ENCODE measurements at regions not wholly inside any gene's neighbourhood (a gene's known extent, or its start where the extent isn't known, plus 50 kb on each side); places are given as distances from the start of the nearest gene placed in this dataset.

DNA sequence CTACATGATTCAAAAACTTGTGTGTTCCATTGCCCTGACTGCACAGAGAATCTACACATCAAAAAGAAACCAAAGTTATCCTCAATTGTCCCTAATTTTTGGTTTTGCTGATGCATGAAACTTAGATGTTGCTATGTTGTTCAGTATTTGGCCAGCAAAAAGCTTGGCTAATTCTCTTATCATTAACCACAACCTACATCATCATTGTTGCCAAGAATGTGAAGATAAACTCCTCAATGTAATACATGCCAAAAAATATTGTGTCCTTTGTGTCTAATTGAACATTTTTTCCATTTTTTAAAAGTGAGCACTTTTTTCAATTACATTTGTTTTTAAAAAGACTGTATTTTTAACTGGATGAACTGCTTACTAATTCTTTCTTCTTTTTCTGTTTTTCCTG lies 268.0 kb upstream of the SEMA3D start:
- H3K4me1 ChIP-seq (ENCODE audit: control insufficient read depth in 1 of 2, insufficient read depth in 2 of 2, low read length in 2 of 2), result no peaks in the 10 kb centered on the region
- DNase-seq (ENCODE audit: low read depth, low spot score) (no peak), ATAC-seq (no peak)
- no peaks in the 10 kb centered on the region for H3K27me3 ChIP-seq (ENCODE audit: insufficient read depth, low read length)
- TF ChIP-seq, protein P1, sequence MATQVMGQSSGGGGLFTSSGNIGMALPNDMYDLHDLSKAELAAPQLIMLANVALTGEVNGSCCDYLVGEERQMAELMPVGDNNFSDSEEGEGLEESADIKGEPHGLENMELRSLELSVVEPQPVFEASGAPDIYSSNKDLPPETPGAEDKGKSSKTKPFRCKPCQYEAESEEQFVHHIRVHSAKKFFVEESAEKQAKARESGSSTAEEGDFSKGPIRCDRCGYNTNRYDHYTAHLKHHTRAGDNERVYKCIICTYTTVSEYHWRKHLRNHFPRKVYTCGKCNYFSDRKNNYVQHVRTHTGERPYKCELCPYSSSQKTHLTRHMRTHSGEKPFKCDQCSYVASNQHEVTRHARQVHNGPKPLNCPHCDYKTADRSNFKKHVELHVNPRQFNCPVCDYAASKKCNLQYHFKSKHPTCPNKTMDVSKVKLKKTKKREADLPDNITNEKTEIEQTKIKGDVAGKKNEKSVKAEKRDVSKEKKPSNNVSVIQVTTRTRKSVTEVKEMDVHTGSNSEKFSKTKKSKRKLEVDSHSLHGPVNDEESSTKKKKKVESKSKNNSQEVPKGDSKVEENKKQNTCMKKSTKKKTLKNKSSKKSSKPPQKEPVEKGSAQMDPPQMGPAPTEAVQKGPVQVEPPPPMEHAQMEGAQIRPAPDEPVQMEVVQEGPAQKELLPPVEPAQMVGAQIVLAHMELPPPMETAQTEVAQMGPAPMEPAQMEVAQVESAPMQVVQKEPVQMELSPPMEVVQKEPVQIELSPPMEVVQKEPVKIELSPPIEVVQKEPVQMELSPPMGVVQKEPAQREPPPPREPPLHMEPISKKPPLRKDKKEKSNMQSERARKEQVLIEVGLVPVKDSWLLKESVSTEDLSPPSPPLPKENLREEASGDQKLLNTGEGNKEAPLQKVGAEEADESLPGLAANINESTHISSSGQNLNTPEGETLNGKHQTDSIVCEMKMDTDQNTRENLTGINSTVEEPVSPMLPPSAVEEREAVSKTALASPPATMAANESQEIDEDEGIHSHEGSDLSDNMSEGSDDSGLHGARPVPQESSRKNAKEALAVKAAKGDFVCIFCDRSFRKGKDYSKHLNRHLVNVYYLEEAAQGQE (IDR thresholded peaks at IDR 0.05; ENCODE audit: low read depth), result no peak
- TF ChIP-seq TCF7L2 (IDR thresholded peaks at IDR 0.05; ENCODE audit: borderline replicate concordance, extremely low read depth, insufficient read depth, insufficient read length), result no peak
- TF ChIP-seq ZBTB33 (IDR thresholded peaks at IDR 0.05; ENCODE audit: extremely low read depth, insufficient replicate concordance, low read length), result no peak
- no peak for TF ChIP-seq ATF3 (IDR thresholded peaks at IDR 0.05)
- TF ChIP-seq FOSL1 (IDR thresholded peaks at IDR 0.05; ENCODE audit: low read depth), result no peak
- no peak for TF ChIP-seq MAX (IDR thresholded peaks at IDR 0.05)
- no peak for TF ChIP-seq SRF (IDR thresholded peaks at IDR 0.05; ENCODE audit: low read depth)
- TF ChIP-seq POLR2A (IDR thresholded peaks at IDR 0.05; ENCODE audit: borderline replicate concordance, extremely low read depth, insufficient read depth, insufficient read length), result no peak
- TF ChIP-seq SIN3A (IDR thresholded peaks at IDR 0.05; ENCODE audit: low read depth), result no peak
- no peak for TF ChIP-seq POLR2AphosphoS5 (IDR thresholded peaks at IDR 0.05; ENCODE audit: low read depth, low read length)
- no peak for TF ChIP-seq SP1 (IDR thresholded peaks at IDR 0.05; ENCODE audit: low read depth)
- H3K9ac ChIP-seq (ENCODE audit: low read length), result no peak overlapping the region
- no peak overlapping the region for H3K4me3 ChIP-seq (replicated peaks in 1 of 2; ENCODE audit: low read depth in 1 of 2, low read length in 2 of 2)
- intact Hi-C loops (cut with micrococcal nuclease), result no loop called here
- no peak overlapping the region for H3K27ac ChIP-seq (ENCODE audit: low read depth, low read length)
- ChIA-PET CTCF (interaction anchor here (1.1 kb wide), 1 partner anchor 9 kb away, joined by 3 read pairs; no protein-coding TSS in a partner anchor), RAD21 (ENCODE audit: low non-redundant PET in 1 of 2, low total read pairs in 2 of 2, uncharacterized antibody in 2 of 2, unreplicated experiment in 2 of 2) (no interaction called here), POLR2A (no interaction called here)
- no TSS peak for BruUV-seq (replicated peaks)
- H4K20me1 ChIP-seq (ENCODE audit: insufficient read depth), result no peaks in the 10 kb centered on the region
- H2AFZ ChIP-seq (ENCODE audit: low read depth, low read length, poor library complexity, severe bottlenecking), result no peak overlapping the region
- no peaks in the 10 kb centered on the region for H3K79me2 ChIP-seq (ENCODE audit: insufficient read depth, low read length)
- no peaks in the 10 kb centered on the region for H3K9me3 ChIP-seq (ENCODE audit: control insufficient read depth in 1 of 2, insufficient read depth in 1 of 2, low read depth in 1 of 2, low read length in 2 of 2)
- H3K9me2 ChIP-seq (ENCODE audit: insufficient read depth), result no peaks in the 10 kb centered on the region
- H3K4me2 ChIP-seq (ENCODE audit: low read length), result no peak overlapping the region
- H3K36me3 ChIP-seq (ENCODE audit: control insufficient read depth in 1 of 2, insufficient read depth in 2 of 2, low read length in 2 of 2), result no peaks in the 10 kb centered on the region
